Heart left ventricle (tissue), 16 donors: ENCODE measurements at regions not wholly inside any gene's neighbourhood (a gene's known extent, or its start where the extent isn't known, plus 50 kb on each side); places are given as distances from the start of the nearest gene placed in this dataset.
A peak's percentile ranks its signal among the peaks of the same experiment; 100 is the strongest.
"Not testable (repeated sequence)": the region's sequence is repeated elsewhere in the genome, so short reads cannot be mapped to it uniquely, and the experiment has no call there.

Experiments
- ATAC-seq, 4 donors: fragments of 200-7000 bp; cut with Tn5 transposase; one replicate each; pipeline ENCODE4 v1.9.1; 2020 to 2022; ENCODE audit warnings: moderate library complexity in 4 of 4, mild to moderate bottlenecking in 3 of 4, moderate number of reproducible peaks in 1 of 4
- DNase-seq, 5 donors: peaks; one replicate each; pipeline ENCODE4 v3.0.0-alpha.2; 2020
- H3K27ac ChIP-seq, 12 donors: fragments of 200-600 bp; sonication (generic) in 4 of 12; one replicate each; pipeline versions ENCODE4 v1.5.0 to v1.8.0; 2016 to 2022; ENCODE audit warnings: mild to moderate bottlenecking in 2 of 12
- H3K27me3 ChIP-seq, 9 donors: fragments of 200-600 bp; sonication (generic) in 2 of 9; one replicate each; pipeline versions ENCODE4 v1.5.1 to v1.8.0; 2016 to 2022; ENCODE audit warnings: mild to moderate bottlenecking in 3 of 9
- H3K36me3 ChIP-seq, 9 donors: fragments of 200-600 bp; sonication (generic) in 2 of 9; one replicate each; pipeline versions ENCODE4 v1.5.0 to v1.8.0; 2018 to 2022; ENCODE audit warnings: mild to moderate bottlenecking in 2 of 9
- H3K4me1 ChIP-seq, 12 donors: fragments of 200-600 bp; sonication (generic) in 4 of 12; one replicate each; pipeline versions ENCODE4 v1.5.0 to v1.8.0; 2016 to 2022; ENCODE audit warnings: mild to moderate bottlenecking in 3 of 12
- H3K4me3 ChIP-seq, 12 donors: fragments of 200-600 bp; sonication (generic) in 4 of 12; one replicate each; pipeline versions ENCODE4 v1.5.0 to v1.8.0; 2017 to 2022; ENCODE audit warnings: mild to moderate bottlenecking in 9 of 12, moderate library complexity in 4 of 12
- H3K9me3 ChIP-seq, 12 donors: fragments of 200-600 bp; sonication (generic) in 4 of 12; one replicate each; pipeline versions ENCODE4 v1.5.0 to v1.8.0; 2016 to 2022; ENCODE audit warnings: mild to moderate bottlenecking in 1 of 12
- POLR2A ChIP-seq, 2 donors: fragments of 450-650 bp; IDR thresholded peaks; one replicate each; pipeline ENCODE4 v1.6.1; 2017; ENCODE audit warnings: antibody characterized with exemption in 2 of 2, mild to moderate bottlenecking in 2 of 2, moderate library complexity in 2 of 2
- whole genome bisulfite sequencing, 4 donors: extraction: QIAGEN DNeasy Blood & Tissue Kit in 2 of 4; methylation state at CpG; one replicate each; pipeline versions ENCODE4 v1.1.5 to v1.1.7; 2013 to 2018; 5-methylcytosine and 5-hydroxymethylcytosine counted together
- intact Hi-C, 10 donors: fragments of 100-400 bp; cut with DNase I; formaldehyde crosslinking; loops; one replicate each; pipeline versions ENCODE4 v1.11.1 to v1.14.2; 2022
- TF ChIP-seq, protein P1 (sequence below), 12 donors: fragments of 200-600 bp; sonication (generic) in 4 of 12; IDR thresholded peaks; one replicate each; pipeline versions ENCODE4 v1.5.0 to v1.8.0; 2018 to 2022; ENCODE audit warnings: antibody characterized with exemption in 12 of 12, mild to moderate bottlenecking in 5 of 12
- donor health status: ischemic (EF 13 %, LVEDD 7.1; RV severe dilation, severe dysfunction).
- donor health status: healthy with polysubstance abuse.
- donor health status: DM: no; HTN: yes; CAD: no.
- donor health status: DM: no; HTN: no; CAD: no.
- donor health status: ischemic (EF 25% LVEDD 6.9; RV normal size, moderate dysfunction).
- donor health status: ischemic (EF 25% LVEDD 5.7; RV mildly dilated, moderate dysfunction).
- donor health status: healthy.
- donor health status: DM: yes; HTN: yes; CAD: no.
- donor health status: ischemic (EF 35%, LVEDD 5.7; RV mildly dilated, moderate dysfunction).
- donor health status: nonischemic (EF 11% LVEDD 7.7; RV severe dilation, severe dysfunction).
- donor health status: DM: yes; HTN: yes; CAD: no.
- donor health status: PGD.
- donor health status: ischemic (EF 29% LVEDD 5.4; RV normal size, mild dysfunction).
- donor health status: nonischemic (EF 23%, LVEDD 6.1; RV moderate dilation, normal function).

DNA sequence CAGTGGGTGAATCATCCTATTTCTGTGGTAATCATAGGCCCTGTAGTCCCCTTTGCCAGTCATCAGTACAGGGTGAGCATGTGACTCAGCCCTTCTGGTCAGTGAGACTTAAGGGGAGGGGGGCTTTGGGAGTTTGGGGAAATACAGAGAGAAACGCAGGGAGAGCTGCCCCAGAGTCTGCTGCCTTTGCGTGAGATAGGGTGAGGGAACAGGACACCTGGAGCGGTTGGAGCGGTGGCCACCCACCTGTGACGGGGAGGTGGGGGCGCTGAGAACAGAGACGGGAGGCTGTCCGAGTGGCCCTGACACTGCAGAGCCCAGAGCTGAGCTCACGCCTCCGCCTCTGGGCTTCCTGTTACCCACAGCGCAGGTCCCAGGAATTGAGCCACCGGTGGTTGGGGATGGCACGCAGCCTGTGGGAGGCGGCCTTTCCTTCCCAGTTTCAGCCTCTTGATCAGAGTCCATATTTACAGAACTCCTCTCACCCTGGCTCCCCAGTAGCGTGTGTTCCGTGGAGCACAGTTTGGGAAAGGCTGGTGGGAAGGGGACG is 92.0 kb upstream of the ERCC6L2 start:
- WGBS, 4 donors, result 86 to 94% (median 90%) methylated on average over 17 of the region's 17 CpGs
- no peak overlapping the region for H3K27ac ChIP-seq
- H3K9me3 ChIP-seq, result no peaks in the 10 kb centered on the region
- intact Hi-C loops, result no loop called here
- TF ChIP-seq POLR2A (IDR thresholded peaks at IDR 0.05), result no peak
- TF ChIP-seq, protein P1, sequence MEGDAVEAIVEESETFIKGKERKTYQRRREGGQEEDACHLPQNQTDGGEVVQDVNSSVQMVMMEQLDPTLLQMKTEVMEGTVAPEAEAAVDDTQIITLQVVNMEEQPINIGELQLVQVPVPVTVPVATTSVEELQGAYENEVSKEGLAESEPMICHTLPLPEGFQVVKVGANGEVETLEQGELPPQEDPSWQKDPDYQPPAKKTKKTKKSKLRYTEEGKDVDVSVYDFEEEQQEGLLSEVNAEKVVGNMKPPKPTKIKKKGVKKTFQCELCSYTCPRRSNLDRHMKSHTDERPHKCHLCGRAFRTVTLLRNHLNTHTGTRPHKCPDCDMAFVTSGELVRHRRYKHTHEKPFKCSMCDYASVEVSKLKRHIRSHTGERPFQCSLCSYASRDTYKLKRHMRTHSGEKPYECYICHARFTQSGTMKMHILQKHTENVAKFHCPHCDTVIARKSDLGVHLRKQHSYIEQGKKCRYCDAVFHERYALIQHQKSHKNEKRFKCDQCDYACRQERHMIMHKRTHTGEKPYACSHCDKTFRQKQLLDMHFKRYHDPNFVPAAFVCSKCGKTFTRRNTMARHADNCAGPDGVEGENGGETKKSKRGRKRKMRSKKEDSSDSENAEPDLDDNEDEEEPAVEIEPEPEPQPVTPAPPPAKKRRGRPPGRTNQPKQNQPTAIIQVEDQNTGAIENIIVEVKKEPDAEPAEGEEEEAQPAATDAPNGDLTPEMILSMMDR (IDR thresholded peaks at IDR 0.05), result no peak
- H3K27me3 ChIP-seq, result peaks cover 0 to 4% (median 0%) of the 10 kb centered on the region in 9 donors
- ATAC-seq, result no peak
- H3K4me1 ChIP-seq, result peaks cover 0 to 5% (median 0%) of the 10 kb centered on the region in 12 donors
- DNase-seq, result no peak
- H3K4me3 ChIP-seq, result no peak overlapping the region
- no peaks in the 10 kb centered on the region for H3K36me3 ChIP-seq

DNA sequence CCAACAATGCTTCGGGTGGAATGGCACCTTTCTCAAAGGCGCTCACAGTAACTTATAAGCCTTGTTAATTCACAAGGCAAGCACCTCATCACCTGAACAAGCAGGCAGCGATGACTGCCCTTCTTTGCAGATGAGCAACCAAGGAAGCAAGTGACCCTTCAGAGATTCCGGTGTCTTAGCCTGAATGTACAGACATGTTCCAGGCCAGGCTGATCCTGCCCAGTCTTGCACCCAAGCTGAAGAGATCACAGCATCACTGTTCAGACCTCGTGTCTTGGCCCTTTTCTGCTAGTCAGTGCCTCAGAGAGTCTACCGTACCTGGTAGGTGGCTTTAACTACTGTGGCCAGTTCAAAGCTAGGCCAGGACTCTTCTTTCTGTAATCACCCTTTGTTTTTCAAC is 94.7 kb upstream of the ERCC6L2 start:
- no peak overlapping the region for H3K27ac ChIP-seq
- no peak overlapping the region for H3K4me3 ChIP-seq
- no peak for TF ChIP-seq POLR2A (IDR thresholded peaks at IDR 0.05)
- TF ChIP-seq, protein P1 (IDR thresholded peaks at IDR 0.05), result no peak
- 94 to 98% (median 95%) methylated on average over 5 to 6 of the region's 6 CpGs for WGBS, 4 donors
- no peaks in the 10 kb centered on the region for H3K9me3 ChIP-seq
- ATAC-seq (no peak), DNase-seq (no peak)
- intact Hi-C loops, result no loop called here
- peaks cover 0 to 8% (median 0%) of the 10 kb centered on the region in 12 donors for H3K4me1 ChIP-seq
- H3K27me3 ChIP-seq, result peaks cover 0 to 3% (median 0%) of the 10 kb centered on the region in 9 donors
- no peaks in the 10 kb centered on the region for H3K36me3 ChIP-seq

DNA sequence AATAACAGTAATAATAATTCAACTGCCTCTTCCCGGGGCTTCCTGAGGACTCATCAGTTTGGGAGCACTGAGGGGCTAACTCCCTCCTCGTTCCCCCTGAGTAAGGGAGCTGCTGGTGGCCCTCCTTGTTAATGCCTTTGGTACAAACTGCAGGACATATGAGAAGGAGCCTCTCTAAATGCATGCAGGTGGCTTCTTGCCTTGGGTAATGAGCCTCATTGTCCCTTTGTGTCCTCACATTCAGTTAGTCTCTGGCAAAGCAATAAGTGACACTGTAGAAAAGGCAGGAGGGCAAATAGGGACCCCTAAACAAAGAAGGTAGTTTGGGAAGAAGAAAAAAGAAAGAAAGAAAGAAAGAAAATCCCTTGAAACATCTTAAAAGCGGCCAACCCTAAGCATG is 95.4 kb upstream of the ERCC6L2 start:
- Histone ChIP-seq H3K4me3 (no peak overlapping the region), H3K4me1 (peaks cover 0 to 8% (median 0%) of the 10 kb centered on the region in 12 donors), H3K27ac (no peak overlapping the region), H3K9me3 (no peaks in the 10 kb centered on the region), H3K27me3 (peaks cover 0 to 3% (median 0%) of the 10 kb centered on the region in 9 donors), H3K36me3 (no peaks in the 10 kb centered on the region)
- intact Hi-C loops, result no loop called here
- no peak for DNase-seq
- ATAC-seq, result no peak
- no peak for TF ChIP-seq POLR2A (IDR thresholded peaks at IDR 0.05)
- TF ChIP-seq, protein P1 (IDR thresholded peaks at IDR 0.05), result no peak
- WGBS, 4 donors, result 90 to 98% (median 92%) methylated on average over 3 of the region's 3 CpGs

GRCh38 chr9:95779597-95779996 is 95.9 kb upstream of the ERCC6L2 start:
- H3K4me3 ChIP-seq, intact Hi-C loops, H3K36me3 ChIP-seq, H3K9me3 ChIP-seq, H3K27ac ChIP-seq, H3K27me3 ChIP-seq, DNase-seq, ATAC-seq, H3K4me1 ChIP-seq: not testable (repeated sequence)
- WGBS, 4 donors, result 94 to 98% (median 96%) methylated on average over 7 of the region's 7 CpGs

DNA sequence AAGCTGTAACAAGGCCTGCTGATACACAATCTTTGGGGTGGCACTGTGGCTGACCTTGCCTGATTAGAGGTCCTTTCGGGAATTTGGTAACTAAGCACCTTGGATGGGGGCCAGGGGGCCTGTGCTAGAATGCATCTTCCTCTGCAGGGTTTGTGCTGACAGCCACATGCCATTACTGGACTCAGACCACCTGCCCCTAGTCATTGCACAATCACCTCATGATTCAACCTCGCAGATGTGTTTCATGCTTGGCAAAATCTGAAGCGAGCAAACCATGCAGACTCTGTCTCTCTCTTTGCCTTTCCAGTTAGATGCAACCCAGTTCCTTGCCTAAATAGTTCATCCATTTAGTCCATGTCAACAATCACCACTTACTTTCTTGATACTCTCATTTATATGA is 96.5 kb upstream of the ERCC6L2 start:
- Histone ChIP-seq H3K27me3 (peaks cover 0 to 3% (median 0%) of the 10 kb centered on the region in 9 donors), H3K36me3 (no peaks in the 10 kb centered on the region), H3K4me1 (peaks cover 0 to 8% (median 0%) of the 10 kb centered on the region in 12 donors), H3K4me3 (no peak overlapping the region), H3K9me3 (no peaks in the 10 kb centered on the region), H3K27ac (no peak overlapping the region)
- DNase-seq (peak in 3 of 5 donors; percentile 63 to 85 (median 73)), ATAC-seq (peak; percentile 55 to 93 (median 78))
- no peak for TF ChIP-seq POLR2A (IDR thresholded peaks at IDR 0.05)
- TF ChIP-seq, protein P1 (IDR thresholded peaks at IDR 0.05), result no peak
- intact Hi-C loops, result no loop called here
- WGBS, 4 donors, result 64 to 81% (median 76%) methylated on average over 3 of the region's 3 CpGs
